AG04450 (cell line): ENCODE measurements at regions not wholly inside any gene's neighbourhood (a gene's known extent, or its start where the extent isn't known, plus 50 kb on each side); places are given as distances from the start of the nearest gene placed in this dataset.

Source experiments
- CTCF ChIA-PET: fragments of 300-600, 350-600 bp; formaldehyde crosslinking; extraction: SDS; loops from one replicate; lab custom pipeline; 2022; ENCODE audit warnings: antibody characterized with exemption, inconsistent platforms; lab: Charles Lee
- POLR2A ChIA-PET: fragments of 350-600 bp; formaldehyde crosslinking; extraction: SDS; loops from one replicate; lab custom pipeline; 2021; ENCODE audit warnings: antibody characterized with exemption, inconsistent platforms; lab: Yijun Ruan, JAX
- DNase-seq: peaks from one replicate; pipeline ENCODE4 v3.0.0-alpha.2; 2011; ENCODE audit warnings: low read depth, low spot score
- H3K27ac ChIP-seq: one replicate; pipeline ENCODE4 v1.5.1; 2012; ENCODE audit warnings: low read depth, low read length, control low read depth
- H3K27me3 ChIP-seq: one replicate; pipeline ENCODE4 v1.6.0; 2012; ENCODE audit warnings: low read length; ENCODE audit not compliant: control insufficient read depth, insufficient read depth
- H3K4me3 ChIP-seq: 2 replicates; pipeline ENCODE4 v1.5.1; 2011; ENCODE audit warnings: mild to moderate bottlenecking, low read depth, low read length, control low read depth
- H3K9me3 ChIP-seq: 2 replicates; pipeline ENCODE4 v1.5.1; 2012; ENCODE audit warnings: low read length; ENCODE audit not compliant: control insufficient read depth, insufficient read depth
- CTCF ChIP-seq: IDR thresholded peaks from 2 replicates; pipeline ENCODE4 v1.5.1; 2011; ENCODE audit warnings: low read depth, low read length, control low read depth, inconsistent platforms

GRCh38 chr5:138632900-138633489 is 57.8 kb upstream of the HSPA9 start:
- DNase-seq, result peak; percentile 39
- Histone ChIP-seq H3K4me3 (no peak overlapping the region), H3K9me3 (no peaks in the 10 kb centered on the region), H3K27me3 (peaks cover 4% of the 10 kb centered on the region), H3K27ac (no peak overlapping the region)
- ChIA-PET CTCF (no interaction called here), POLR2A (no interaction called here)
- peak; percentile 48 for TF ChIP-seq CTCF

- Histone ChIP-seq H3K27ac (no peak overlapping the region), H3K27me3 (no peaks in the 10 kb centered on the region), H3K4me3 (no peak overlapping the region), H3K9me3 (no peaks in the 10 kb centered on the region)
- DNase-seq, result no peak
- POLR2A ChIA-PET, result no interaction called here
- CTCF ChIA-PET, result no interaction called here
- no peak for TF ChIP-seq CTCF
These were observed 56.1 kb upstream of the HSPA9 start for GRCh38 chr5:138631096-138631928.

GRCh38 chr5:138629392-138629791 is 54.2 kb upstream of the HSPA9 start:
- no peak for TF ChIP-seq CTCF
- H3K27me3 ChIP-seq, result no peaks in the 10 kb centered on the region
- H3K4me3 ChIP-seq, result no peak overlapping the region
- no peak overlapping the region for H3K27ac ChIP-seq
- ChIA-PET POLR2A (no interaction called here), CTCF (interaction anchor here (0.6 to 1.3 kb wide), 4 partner anchors 12 to 743 kb away, joined by 3 to 7 read pairs (median 4); no protein-coding TSS in a partner anchor)
- no peak for DNase-seq
- H3K9me3 ChIP-seq, result no peaks in the 10 kb centered on the region

- no peak overlapping the region for H3K4me3 ChIP-seq
- TF ChIP-seq CTCF, result no peak
- no peak overlapping the region for H3K27ac ChIP-seq
- ChIA-PET CTCF (no interaction called here), POLR2A (no interaction called here)
- H3K27me3 ChIP-seq, result no peaks in the 10 kb centered on the region
- no peaks in the 10 kb centered on the region for H3K9me3 ChIP-seq
- DNase-seq, result no peak
These were observed 51.2 kb upstream of the HSPA9 start for GRCh38 chr5:138626333-138626944.

- H3K27me3 ChIP-seq, result no peaks in the 10 kb centered on the region
- no peak overlapping the region for H3K4me3 ChIP-seq
- no peak overlapping the region for H3K27ac ChIP-seq
- TF ChIP-seq CTCF, result no peak
- no peaks in the 10 kb centered on the region for H3K9me3 ChIP-seq
- ChIA-PET POLR2A (no interaction called here), CTCF (no interaction called here)
- no peak for DNase-seq
These were observed 49.9 kb upstream of the HSPA9 start for GRCh38 chr5:138625134-138625533.
